ENCODE measurements at regions not wholly inside any gene's neighbourhood (a gene's known extent, or its start where the extent isn't known, plus 50 kb on each side); places are given as distances from the start of the nearest gene placed in this dataset.
"Not testable (repeated sequence)": the region's sequence is repeated elsewhere in the genome, so short reads cannot be mapped to it uniquely, and the experiment has no call there.

DNA sequence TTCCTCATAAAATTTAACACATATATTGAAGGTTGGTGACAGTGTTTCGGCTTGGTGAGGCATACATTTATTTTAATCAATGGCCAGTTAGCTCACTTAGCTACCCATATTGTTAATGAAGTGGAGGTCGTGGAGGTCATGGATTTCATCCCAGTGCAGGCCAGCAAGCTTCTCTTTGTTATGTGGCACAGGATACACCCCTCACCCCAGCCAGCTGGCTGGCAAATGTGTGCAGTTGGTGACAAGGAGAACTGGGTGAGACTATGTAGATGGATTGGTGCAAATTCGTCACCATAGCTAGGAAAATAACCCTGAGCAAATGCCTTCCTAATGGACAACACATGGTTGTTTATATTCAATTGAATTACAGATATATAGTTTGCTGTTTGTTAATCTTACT is 50.5 kb upstream of the FOXP2 start:
- no peak for DNase-seq

DNA sequence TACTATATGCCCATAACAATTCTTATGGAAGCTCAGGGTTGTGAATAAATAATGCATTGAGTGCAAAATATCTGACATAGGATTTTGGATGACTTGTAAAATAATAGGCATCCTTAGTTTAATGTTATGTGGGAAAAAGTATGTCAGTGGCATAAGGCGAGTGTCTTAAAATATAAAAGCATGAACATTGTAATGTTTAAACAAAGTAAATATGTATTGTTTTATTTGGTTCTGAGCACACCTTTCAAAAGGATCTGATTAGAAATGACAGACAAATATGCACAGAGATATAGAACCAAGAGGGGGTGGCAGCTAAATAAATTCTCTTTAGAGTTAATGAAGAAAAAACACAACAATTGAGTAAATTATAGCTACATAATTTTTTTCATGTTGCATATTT is 51.3 kb upstream of the FOXP2 start:
- no peak for DNase-seq

DNA sequence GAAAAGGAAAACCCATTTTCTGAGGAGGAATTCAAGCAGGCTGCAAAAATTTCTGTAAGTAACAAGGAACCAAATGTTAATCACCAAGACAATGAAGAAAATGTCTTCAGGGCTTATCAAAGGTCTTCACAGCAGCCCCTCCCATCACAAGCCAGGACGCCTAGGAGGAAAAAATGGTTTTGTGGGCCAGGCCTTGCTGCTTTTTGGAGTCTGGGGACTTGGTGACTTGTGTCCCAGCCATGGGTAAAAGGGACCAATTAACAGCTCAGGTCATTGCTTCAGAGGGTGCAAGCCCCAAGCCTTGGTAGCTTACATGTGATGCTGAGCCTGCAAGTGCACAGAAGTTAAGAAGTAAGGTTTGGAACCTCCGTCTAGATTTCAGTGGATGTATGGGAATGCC is 55.7 kb upstream of the FOXP2 start:
- DNase-seq, result no peak

DNA sequence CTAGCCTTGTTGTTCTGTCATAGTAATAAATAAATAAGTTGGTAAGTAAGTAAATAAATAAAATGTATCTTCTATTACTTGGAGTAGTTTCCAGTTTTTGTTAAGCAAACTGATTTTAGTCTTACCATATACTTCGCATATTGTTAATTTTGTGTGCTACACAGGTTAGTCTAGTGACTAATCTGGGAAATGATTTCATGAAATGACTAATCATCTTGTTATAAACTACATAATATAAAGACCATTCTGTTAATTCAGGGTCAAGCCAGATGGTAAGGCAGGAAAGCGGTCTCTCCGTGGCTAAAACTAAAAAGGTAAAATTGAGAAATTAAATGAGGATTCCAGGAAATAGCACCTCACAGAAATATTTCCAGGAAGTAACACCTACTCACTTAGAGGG is 58.5 kb upstream of the FOXP2 start:
- DNase-seq, result no peak

DNA sequence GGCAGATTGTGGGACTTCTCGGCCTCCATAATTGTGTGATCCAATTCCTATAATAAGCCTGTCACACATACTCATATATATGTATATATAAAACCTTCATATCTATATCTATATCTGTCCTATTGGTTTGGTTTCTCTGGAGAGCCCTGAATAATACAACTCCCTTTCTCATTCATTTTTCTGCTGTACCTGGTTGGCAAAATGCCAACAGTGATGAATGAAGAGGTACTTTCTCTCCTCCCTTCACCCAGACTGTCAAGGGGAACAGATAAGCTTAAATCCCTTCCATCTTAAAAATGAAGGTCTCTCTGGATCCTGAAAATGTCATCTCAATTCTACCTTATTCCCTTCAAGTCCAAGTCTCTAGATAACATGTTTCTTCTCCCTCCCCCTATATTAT is 60.3 kb upstream of the FOXP2 start:
- no peak for DNase-seq

DNA sequence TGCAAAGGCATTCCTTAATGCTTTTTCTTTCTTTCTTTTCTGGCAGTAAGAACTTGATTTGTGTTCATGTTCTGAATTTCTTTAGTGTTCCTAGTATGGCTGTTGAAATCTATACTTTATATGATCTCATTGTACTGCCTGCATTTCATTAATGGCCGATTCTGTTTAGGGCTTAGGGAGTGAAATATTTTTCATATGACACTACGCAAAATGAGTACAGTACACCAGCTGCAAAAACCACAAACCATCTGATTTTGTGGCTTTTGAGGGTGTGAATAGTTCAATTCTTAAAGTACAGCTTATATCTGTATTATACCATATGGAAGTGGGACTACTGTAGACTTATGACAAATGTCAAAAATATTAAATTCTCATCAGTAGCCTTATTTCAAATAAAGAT is 69.1 kb upstream of the FOXP2 start:
- DNase-seq, result no peak

DNA sequence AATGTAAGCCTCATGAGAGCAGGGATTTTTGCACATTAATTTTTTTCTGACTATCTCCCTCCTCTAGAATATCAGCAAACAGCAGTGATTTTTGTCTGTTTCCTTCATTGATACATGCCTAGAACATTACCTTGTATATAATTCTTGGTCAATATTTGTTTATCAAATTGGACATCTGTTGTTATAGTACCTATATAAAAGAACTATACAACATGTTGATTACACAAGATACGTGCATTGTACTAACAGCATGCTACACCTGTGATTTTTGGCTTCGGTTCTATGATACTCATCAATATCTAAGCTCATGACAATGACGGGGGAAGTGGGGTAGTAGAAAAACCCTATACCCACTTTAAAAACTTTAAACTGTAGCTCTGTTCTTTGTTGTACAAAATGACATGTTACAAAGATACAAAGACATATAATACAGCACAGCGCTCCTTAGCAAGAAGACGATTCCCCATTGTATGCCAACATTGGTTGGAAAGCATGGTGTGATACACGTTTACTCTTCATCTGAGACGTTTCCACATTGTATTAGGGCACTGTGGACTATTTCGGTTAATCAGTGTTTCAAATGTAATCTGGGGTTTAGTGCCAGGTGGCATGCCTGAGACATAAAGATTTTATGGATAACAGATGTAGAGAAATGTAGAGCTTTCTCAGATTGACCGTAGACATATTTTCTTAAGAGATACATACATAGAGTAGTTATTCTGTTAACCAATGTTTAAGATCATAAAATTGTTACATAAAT is 70.5 kb upstream of the FOXP2 start:
- DNase-seq, result no peak

DNA sequence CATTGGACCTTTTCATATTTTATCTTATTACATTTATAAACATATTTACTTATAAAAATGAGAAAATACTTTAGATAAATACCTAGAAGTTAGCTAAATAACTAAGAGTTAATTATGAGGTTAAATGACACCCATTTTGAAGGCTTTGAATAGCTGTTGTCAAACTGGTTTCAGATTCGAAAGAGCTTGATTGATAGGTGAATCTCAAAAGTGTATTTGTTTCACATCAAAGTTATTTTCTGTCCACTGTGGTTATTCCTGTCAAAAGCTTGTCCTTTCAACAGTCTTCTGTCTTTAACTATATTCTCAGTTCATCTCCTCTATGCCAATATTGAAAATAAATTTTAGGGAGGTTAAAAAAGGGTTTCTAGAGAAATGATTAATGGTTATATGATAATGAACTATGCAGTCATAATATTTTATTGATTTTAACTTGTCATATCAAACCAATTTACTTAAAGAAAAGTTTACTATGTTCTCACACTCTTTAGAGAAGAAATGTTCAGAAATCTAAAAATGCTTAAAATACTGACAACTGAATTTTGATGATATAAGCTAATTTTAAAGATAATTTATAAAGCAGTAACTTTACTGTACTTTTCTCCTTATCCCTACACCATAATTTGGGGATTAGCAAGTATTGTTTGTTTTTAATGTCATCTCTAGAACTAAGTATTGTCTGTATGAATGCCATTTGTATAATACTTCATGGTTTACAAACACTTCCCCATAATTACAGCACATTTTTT is 72.0 kb upstream of the FOXP2 start:
- no peak for DNase-seq

DNA sequence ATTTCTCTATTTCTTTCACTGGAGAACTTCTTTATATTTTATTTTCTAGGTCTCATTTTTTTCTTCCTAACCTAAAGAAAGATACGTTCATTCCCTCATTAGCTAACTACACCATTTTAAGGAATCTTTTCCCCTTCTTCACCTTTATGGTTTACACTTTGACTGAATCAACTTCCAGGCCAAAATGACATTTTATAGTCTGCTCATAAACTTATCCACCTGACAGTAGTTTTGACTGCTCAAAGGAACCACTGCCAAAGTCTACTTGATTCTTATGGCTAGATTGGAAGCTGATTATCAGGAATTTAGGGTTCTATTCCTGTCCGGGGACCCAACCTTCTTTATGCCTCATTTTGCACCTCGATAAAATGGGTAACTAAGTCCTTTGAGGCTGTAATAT is 73.0 kb upstream of the FOXP2 start:
- DNase-seq, result no peak

DNA sequence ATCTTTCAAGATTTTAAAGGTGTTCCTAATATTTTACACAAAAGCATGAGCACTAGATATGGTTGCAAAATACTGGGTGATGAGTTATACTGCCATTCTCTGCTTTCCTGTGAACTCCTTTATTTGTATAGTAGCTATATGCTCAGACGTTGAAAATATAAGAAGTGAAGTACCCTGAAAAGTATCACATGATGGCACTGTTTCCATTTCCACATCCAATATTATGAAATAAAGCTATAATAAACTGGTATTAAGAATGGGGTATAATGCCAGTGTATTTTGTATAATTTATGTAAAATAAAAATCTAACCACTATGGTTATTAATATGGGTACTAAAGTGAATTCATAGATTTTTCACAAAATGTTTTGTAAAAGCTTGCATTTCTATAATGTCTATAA is 79.6 kb upstream of the FOXP2 start:
- no peak for DNase-seq

DNA sequence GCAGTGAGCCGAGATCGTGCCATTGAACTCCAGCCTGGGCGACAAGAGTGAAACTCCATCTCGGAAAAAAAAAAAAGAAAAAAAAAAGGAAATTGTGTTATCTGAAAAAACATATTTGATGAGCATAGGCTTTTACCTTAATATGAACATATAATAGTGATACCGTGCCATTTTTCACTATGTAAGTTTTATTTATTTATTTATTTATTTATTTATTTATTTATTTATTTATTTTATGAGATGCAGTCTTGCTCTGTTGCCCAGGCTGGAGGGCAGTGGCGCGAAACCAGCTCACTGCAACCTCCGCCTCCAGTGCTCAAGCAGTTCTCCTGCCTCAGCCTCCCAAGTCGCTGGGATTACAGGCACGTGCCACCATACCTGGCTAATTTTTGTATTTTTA is 85.2 kb upstream of the FOXP2 start:
- not testable (repeated sequence) for DNase-seq

DNA sequence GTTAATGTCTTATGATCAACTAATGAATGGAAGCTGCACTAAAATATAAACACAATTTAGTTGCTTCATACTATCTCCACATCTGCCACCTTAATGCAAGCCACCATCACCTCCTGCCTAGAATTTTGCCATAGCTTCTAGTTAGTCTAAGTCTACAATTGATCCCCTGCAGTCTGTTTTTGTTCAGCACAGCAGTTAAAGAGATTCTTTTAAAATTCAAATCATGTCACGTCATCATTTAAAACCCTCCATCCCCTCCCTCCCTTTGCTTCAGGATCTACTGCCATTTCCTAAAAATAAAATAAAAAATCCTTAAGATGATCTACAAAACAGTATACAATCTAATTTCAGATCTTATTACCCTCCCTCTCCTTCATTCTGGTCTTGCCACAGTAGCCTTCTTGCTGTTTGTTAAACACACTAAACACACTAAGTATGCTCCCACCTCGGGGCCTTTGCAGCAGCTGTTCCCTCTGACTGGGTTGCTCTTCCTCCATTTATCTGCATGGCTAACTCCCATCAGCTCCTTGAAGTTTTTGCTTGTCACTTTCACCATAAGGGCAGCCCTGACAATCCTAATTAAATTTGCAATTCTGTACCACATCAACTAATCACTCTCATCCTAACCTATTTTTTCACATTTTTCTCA is 97.0 kb upstream of the FOXP2 start:
- DNase-seq, result no peak

DNA sequence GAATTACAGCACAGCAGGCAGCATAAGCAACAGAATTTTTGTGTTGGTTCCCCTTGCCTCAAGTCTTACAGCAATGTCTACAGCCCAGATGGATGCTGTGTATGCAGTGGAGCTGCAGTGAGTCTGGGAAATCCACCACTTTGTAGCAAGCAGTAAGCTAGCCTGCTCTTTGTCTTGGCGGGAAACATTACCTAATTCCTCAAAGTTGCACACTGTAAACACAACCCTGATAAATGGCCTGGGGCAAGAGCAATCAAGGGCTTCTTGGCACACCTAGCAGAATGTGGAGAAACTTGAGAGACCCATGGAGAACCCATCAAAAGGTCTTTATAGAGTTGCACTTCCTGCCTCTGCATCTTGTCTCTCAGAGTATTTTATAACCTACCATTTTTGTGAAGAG is 102.0 kb upstream of the FOXP2 start:
- DNase-seq, result no peak

DNA sequence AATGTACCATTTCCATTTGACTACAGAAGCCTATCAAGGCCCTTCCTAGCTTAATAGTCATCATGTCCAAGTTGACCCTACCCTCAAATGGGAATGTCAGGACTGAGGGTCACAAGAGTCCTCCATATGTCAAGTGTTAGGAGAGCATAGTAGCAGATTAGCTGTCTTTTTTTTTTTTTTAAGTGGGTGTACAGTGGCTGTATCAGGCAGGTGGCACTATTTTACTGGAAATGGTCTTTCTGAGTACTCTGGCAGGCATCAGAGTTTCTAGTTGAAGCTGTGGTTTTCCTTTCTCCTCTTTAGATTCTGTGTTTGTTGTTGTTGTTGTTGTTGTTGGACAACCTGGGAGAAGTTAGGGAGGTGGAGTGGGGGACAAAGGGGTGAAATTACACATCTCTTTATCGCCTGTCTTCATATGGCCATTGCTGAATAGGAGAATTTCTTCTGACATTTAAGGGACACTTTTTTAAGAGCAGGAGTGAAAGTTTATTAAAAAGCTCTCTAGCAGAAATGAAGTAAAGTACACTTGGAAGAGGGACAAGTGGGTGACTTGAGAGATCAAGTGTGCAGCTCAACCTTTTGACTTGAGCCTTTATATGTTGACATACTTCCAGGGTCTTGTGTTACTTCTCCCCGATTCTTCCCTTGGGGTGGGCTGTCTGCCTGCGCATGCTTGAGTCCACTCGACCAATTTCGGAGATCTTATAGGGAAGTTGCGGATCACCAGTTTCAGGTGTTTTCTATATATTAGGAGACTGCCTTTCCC is 104.1 kb upstream of the FOXP2 start:
- DNase-seq, result peak; percentile 1

DNA sequence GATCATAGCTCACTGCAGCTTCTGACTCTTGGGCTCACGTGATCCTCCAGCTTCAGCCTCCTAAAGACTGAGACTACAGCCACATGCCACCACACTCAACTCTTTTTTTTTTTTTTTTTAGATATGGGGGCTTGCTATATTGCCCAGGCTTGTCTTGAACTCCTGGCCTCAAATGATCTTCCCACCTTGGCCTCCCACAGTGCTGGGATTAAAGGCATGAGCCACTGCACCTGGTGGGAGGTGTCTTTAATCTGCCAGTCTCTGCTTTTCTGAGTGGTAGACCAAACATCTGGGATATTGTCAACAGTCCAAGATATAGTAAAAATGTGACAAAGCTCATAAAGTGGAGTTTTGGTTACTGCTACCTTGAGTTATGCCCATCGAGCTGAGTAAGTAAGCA is 104.9 kb upstream of the FOXP2 start:
- DNase-seq, result no peak

DNA sequence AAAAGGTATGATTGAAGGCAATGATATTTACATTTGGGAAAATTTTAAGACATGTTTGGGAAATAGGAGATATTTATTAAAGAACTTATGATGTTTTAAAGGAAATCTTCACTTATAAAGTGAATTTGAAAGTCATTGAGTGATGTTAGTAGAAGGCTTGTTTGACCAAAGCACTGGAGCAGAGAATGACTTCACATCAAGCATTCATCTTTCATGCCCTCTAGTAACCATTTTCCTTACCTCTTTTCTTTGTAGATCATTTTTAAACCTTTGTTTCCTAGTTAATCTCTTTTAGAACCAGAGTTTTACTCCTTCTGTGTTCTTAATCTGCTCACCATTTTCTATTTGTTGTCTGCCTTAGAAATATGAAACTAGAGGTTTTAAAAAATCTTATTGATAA is 111.3 kb upstream of the FOXP2 start:
- DNase-seq, result no peak

DNA sequence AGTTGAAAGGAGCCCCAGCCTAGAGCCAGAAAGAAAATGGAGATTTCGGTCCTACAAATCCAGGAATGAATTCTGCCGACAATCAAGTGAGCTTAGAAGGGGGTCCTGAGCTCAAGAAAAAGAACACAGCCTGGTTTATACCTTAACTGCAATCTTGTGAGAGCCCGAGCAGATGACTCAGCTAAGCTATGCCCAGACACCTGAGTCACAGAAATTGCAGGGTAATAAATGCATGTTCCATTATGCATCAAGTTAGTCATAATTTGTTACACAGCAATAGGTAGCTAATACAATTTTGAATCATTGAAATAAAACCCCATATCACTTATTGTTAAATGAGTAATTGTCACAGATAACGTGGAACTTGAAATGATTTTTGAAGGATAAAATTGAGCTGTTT is 111.8 kb upstream of the FOXP2 start:
- no peak for DNase-seq

DNA sequence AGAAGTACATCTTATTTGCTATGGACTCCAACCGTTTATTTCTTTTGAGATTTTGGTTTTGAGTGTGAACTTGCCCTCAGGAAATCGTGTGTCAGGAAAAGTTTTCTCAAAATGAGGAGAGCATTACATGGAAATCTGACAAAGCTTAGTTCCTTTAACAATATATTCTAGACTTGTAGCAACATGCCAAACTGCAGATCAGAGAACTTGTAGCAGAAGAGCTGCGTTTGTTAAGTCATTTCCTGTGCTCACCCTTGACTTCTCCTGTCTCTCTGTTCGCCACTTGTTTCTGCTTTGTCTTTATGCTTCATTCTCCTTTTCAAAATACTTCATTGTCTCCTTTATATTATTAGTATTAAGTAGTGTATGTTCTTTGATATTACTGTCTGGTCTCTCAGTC is 116.6 kb upstream of the FOXP2 start:
- DNase-seq, result no peak

DNA sequence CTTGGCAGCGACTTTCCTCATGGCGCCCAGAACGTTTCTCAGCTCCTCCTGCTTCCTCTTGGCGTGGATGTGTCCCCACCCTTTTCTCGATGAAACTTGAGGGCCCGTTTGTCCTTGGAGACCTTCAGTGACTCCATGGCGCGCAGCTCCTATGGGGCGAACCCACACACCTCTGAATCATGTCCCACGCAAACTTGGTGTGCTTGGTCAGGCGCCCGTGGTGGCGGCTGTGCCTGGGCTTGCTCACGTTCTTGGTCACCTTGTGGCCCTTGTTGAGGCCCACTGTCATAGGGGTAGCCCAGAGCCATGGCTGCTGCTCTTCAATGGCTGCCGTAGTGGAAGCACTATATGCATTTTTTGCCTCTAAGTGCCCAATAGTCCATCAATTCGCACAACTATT is 117.5 kb upstream of the FOXP2 start:
- DNase-seq, result no peak

DNA sequence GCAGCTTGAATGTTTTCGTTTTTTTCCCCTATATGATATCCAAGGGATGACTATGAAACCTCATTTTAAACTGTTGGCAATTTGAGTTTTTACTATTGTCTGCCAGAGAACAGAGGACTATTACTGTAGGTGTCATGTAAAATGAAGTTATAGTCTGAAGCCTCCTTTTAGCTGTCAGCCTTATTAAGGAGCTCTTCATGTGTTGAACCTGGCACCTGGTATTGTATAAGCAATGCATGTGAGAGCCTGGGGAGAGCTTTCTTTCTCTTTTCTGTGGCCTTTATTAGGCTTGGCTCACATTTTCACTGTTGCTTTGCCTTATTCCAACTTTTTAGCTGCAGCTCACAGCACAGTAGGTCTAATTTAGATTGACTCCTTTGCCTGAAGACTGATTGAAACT is 119.1 kb upstream of the FOXP2 start:
- DNase-seq, result no peak

DNA sequence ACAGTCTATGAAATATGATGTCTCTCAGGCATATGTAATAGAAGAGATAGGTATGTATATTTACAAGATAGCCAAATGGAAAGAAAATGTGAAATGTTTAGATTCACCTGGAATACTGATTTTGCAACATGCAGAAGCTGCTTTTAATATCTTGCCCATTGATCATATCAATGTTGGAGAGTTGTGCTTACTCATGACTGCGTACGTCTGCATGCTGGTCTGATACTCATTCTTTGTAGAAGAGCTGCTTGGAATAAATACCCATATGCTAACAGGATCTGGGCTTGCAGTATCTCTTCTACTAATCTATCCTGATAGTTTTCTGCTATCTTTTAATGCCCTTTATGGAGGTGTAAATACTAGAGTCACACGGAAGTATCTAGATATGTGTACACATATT is 120.6 kb upstream of the FOXP2 start:
- DNase-seq, result no peak

DNA sequence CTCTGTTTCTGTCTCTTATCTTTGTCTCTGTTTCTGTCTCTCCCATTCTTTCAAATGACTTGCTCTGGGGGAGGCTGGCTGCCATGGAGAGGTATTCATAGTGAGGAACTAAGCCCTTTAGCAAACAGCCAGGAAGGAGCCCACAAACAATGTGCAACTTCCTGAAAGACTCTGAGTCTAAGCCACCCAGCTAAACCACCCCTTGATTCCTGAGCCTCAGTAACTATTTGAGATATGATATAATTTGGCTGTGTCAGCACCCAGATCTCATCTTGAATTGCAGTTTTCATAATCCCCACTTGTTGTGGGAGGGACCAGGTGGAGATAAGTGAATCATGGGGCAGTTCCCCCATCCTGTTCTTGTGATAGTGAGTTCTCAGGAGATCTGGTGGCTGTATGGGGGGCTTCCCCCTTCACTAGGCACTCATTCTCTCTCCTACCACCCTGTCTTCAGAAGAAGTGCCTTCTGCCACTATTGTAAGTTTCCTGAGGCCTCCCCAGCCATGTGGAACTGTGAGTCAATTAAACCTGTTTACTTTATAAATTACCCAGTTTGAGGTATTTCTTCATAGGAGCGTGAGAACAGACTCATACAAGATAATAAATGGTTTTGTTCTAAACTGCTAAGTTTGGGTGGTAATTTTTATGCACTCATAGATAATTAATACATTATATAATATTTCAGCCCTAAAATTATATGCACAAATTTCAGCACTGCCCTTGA is 121.2 kb upstream of the FOXP2 start:
- no peak for DNase-seq
